K562 (cell line): ENCODE measurements at regions not wholly inside any gene's neighbourhood (a gene's known extent, or its start where the extent isn't known, plus 50 kb on each side); places are given as distances from the start of the nearest gene placed in this dataset.

Source experiments
- ATAC-seq: fragments of 200-7000 bp; cut with Tn5 transposase; 3 replicates; pipeline ENCODE4 v1.9.1; 2020; ENCODE audit warnings: moderate library complexity
- BruUV-seq: library from RNA; stranded (reverse); fragments of 400-500 nt; replicated peaks from 2 replicates; lab custom pipeline; 2021; lab: Mats Ljungman, UMichigan
- CTCF ChIA-PET: fragments of 300-600 bp; formaldehyde crosslinking; extraction: SDS; loops from one replicate; lab custom pipeline; 2021; ENCODE audit warnings: low intra/inter-chr PET ratio; lab: Yijun Ruan, JAX
- POLR2A ChIA-PET: fragments of 300-600, 350-650 bp; sonication (Branson Sonifier 250); formaldehyde crosslinking; extraction: SDS; loops from one replicate; lab custom pipeline; 2021; ENCODE audit warnings: antibody characterized with exemption, inconsistent platforms; lab: Yijun Ruan, JAX
- DNase-seq, 4 experiments: peaks; one replicate each; pipeline versions ENCODE4 v3.0.0 to v3.0.0-alpha.2; 2011 to 2018; ENCODE audit warnings: low spot score in 3 of 4, mixed read lengths in 3 of 4; ENCODE audit errors: extremely low read depth in 1 of 4
- FAIRE-seq: peaks from 2 replicates; lab custom pipeline; 2011; peaks lifted over from hg19 to GRCh38; lab: Jason Lieb, UNC
- H2AFZ ChIP-seq: 2 replicates; pipeline ENCODE4 v1.6.0; 2011; ENCODE audit warnings: low read depth, low read length, control low read depth, inconsistent platforms
- H3K27ac ChIP-seq: fragments of 200-600 bp; 3 replicates; pipeline ENCODE4 v1.8.0; 2011; ENCODE audit warnings: low read depth, mild to moderate bottlenecking, control low read depth, inconsistent platforms, low read length, moderate library complexity, mixed read lengths; ENCODE audit errors: extremely low read depth
- H3K27me3 ChIP-seq, 2 experiments: fragments of 300-600 bp in 1 of 2; 2 replicates in 1 of 2; 3 replicates in 1 of 2; pipeline versions ENCODE4 v1.6.0 to v1.8.0; 2011; ENCODE audit warnings: inconsistent platforms in 2 of 2, low read length in 2 of 2, mild to moderate bottlenecking in 1 of 2, mixed read lengths in 1 of 2, moderate library complexity in 1 of 2; ENCODE audit not compliant: control insufficient read depth in 2 of 2, insufficient read depth in 2 of 2
- H3K36me3 ChIP-seq: fragments of 300-600 bp; 3 replicates; pipeline ENCODE4 v1.8.0; 2011; ENCODE audit warnings: mild to moderate bottlenecking, low read length, inconsistent platforms; ENCODE audit not compliant: control insufficient read depth, insufficient read depth
- H3K4me1 ChIP-seq, 2 experiments: fragments of 200-600 bp in 1 of 2; replicated peaks in 1 of 2; 2 replicates in 1 of 2; 3 replicates in 1 of 2; pipeline versions ENCODE4 v1.5.1 to v1.8.0; 2011; ENCODE audit warnings: inconsistent platforms in 2 of 2, low read length in 2 of 2, mild to moderate bottlenecking in 1 of 2, mixed read lengths in 1 of 2, moderate library complexity in 1 of 2; ENCODE audit not compliant: control insufficient read depth in 2 of 2, insufficient read depth in 2 of 2
- H3K4me2 ChIP-seq: 2 replicates; pipeline ENCODE4 v1.6.1; 2011; ENCODE audit warnings: low read length, control low read depth, inconsistent platforms, mixed read lengths; ENCODE audit not compliant: insufficient read depth
- H3K4me3 ChIP-seq: fragments of 200-600 bp; sonication (generic), shearing (Covaris generic); 2 replicates; pipeline ENCODE4 v1.5.1; 2016; ENCODE audit warnings: control low read depth, inconsistent platforms
- H3K79me2 ChIP-seq: fragments of 200-600 bp; 3 replicates; pipeline ENCODE4 v1.8.0; 2011; ENCODE audit warnings: low read length, inconsistent platforms; ENCODE audit not compliant: control insufficient read depth, insufficient read depth
- H3K9ac ChIP-seq, 2 experiments: 2 replicates each; pipeline versions ENCODE4 v1.6.0 to v1.6.1; 2011; ENCODE audit warnings: low read depth in 2 of 2, low read length in 2 of 2, control low read depth in 1 of 2, inconsistent platforms in 1 of 2, mild to moderate bottlenecking in 1 of 2, mixed read lengths in 1 of 2; ENCODE audit not compliant: insufficient read depth in 1 of 2
- H3K9me1 ChIP-seq: one replicate; pipeline ENCODE4 v1.6.0; 2011; ENCODE audit warnings: inconsistent platforms, mild to moderate bottlenecking, low read length, moderate library complexity; ENCODE audit not compliant: control insufficient read depth, insufficient read depth
- H3K9me3 ChIP-seq: replicated peaks from 2 replicates; pipeline ENCODE4 v1.5.1; 2011; ENCODE audit warnings: low read depth, low read length, inconsistent platforms; ENCODE audit not compliant: control insufficient read depth, insufficient read depth
- H4K20me1 ChIP-seq: replicated peaks from 2 replicates; pipeline ENCODE4 v1.6.1; 2011; ENCODE audit warnings: low read length, inconsistent platforms, mixed read lengths; ENCODE audit not compliant: control insufficient read depth, insufficient read depth
- EP400 ChIP-seq: fragments of 450-650 bp; IDR thresholded peaks from 2 replicates; pipeline ENCODE4 v1.6.1; 2017; ENCODE audit warnings: antibody characterized with exemption, mild to moderate bottlenecking, moderate library complexity
- HDAC1 ChIP-seq, 2 experiments: fragments of 450-650 bp; IDR thresholded peaks; 2 replicates each; pipeline ENCODE4 v1.6.1; 2016 to 2017; ENCODE audit warnings: inconsistent platforms in 1 of 2, mild to moderate bottlenecking in 1 of 2, moderate library complexity in 1 of 2
- HIVEP1 ChIP-seq: fragments of 250-450 bp; sonication (Bioruptor Pico); IDR thresholded peaks from 2 replicates; pipeline ENCODE4 v1.4.0; 2020; ENCODE audit warnings: mild to moderate bottlenecking
- MBD1 ChIP-seq: fragments of 250-450 bp; sonication (Bioruptor Pico); IDR thresholded peaks from 2 replicates; pipeline ENCODE4 v1.8.0; 2022; ENCODE audit warnings: inconsistent platforms
- POLR2B ChIP-seq: fragments of 450-650 bp; IDR thresholded peaks from 2 replicates; pipeline ENCODE4 v1.6.1; 2018; ENCODE audit warnings: low read depth; ENCODE audit not compliant: partially characterized antibody
- USF1 ChIP-seq: sonication (generic); formaldehyde crosslinking; IDR thresholded peaks from 2 replicates; pipeline ENCODE4 v1.9.0; 2022; ENCODE audit warnings: mild to moderate bottlenecking, missing genetic modification reagents
- ZBTB26 ChIP-seq: fragments of 450-650 bp; formaldehyde crosslinking; IDR thresholded peaks from 2 replicates; pipeline ENCODE4 v1.4.0; 2022; ENCODE audit warnings: missing genetic modification characterization
- ZNF217 ChIP-seq: sonication (generic); formaldehyde crosslinking; IDR thresholded peaks from 2 replicates; pipeline ENCODE4 v1.8.0; 2022; ENCODE audit warnings: mild to moderate bottlenecking, missing genetic modification reagents
- ZNF512 ChIP-seq: IDR thresholded peaks from 2 replicates; pipeline ENCODE4 v1.6.1; 2016; ENCODE audit warnings: missing genetic modification characterization, missing compliant biosample characterization
- WGBS: fragments of 100-300 bp; shearing (Covaris generic); methylation state at CpG from one replicate; pipeline ENCODE4 v1.1.6; 2016; ENCODE audit warnings: low coverage, mixed read lengths; ENCODE audit not compliant: insufficient coverage; ENCODE audit errors: missing lambda C conversion rate; 5-methylcytosine and 5-hydroxymethylcytosine counted together
- in situ Hi-C: fragments of 300-500 bp; cut with MboI; formaldehyde crosslinking; loops from 4 replicates; pipeline ENCODE4 v1.15.0; 2018; ENCODE audit warnings: inconsistent platforms, mixed read lengths
- intact Hi-C: fragments of 100-400 bp; cut with micrococcal nuclease; formaldehyde crosslinking; loops from 2 replicates; pipeline ENCODE4 v1.14.2; 2022
- TF ChIP-seq, protein P1 (sequence below): fragments of 250-450 bp; sonication (Bioruptor Pico); IDR thresholded peaks from 2 replicates; pipeline ENCODE4 v1.4.0; 2020; ENCODE audit warnings: borderline replicate concordance

DNA sequence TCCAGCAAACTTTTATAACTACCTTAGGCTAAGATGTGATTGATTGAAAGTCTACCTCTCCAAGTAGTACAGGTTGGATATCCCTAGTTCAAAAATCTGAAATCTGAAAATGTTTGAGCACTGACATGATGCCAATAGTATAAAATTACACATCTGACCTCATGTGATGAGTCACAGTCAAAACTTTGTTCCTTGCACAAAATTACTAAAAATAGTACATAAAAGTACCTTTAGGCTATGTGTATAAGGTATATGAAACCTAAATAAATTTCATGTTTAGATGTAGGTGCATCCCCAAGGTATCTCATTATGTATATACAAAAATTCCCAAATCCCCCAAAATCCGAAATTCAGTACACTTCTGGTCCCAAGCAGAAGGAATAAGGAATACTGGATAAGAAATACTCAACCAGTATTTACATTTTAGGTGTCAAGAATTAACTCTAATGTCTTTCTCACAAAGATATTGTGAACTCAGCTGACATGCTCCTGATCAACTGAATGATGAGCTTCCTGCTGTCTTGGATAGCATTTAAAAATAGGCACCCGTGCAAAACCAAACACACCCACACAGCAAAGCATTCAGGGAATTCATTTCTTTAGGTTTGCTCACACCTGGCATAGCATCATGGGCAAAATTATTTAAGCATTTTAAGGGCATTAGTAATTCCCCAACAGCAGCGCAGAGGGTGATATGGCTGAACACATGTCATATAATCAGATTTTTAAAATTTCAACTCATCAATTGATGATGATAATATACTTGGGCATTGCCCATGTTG lies 497.4 kb upstream of the MEIS1 start:
- Histone ChIP-seq H3K27ac (no peak overlapping the region), H3K27me3 (peaks cover 0 to 13% of the 10 kb centered on the region in 2 experiments; a peak in 2 of 5 replicates), H4K20me1 (no peaks in the 10 kb centered on the region), H3K4me2 (no peak overlapping the region), H3K4me3 (no peak overlapping the region), H3K4me1 (no peaks in the 10 kb centered on the region), H3K36me3 (no peaks in the 10 kb centered on the region), H3K9ac (no peak overlapping the region), H3K79me2 (no peaks in the 10 kb centered on the region), H3K9me1 (no peaks in the 10 kb centered on the region), H2AFZ (no peak overlapping the region)
- no peak for ATAC-seq
- POLR2A ChIA-PET = interaction anchor here (0.5 kb wide), 1 partner anchor 587 kb away, joined by 3 read pairs; no protein-coding TSS in a partner anchor
- no TSS peak for BruUV-seq
- 4% methylated on average over 3 of the region's 3 CpGs for whole genome bisulfite sequencing
- CTCF ChIA-PET = interaction anchor here (0.8 kb wide), 1 partner anchor 215 kb away, joined by 3 read pairs; no protein-coding TSS in a partner anchor
- intact Hi-C loops = no loop called here
- FAIRE-seq = no peak
- no peak for DNase-seq
- no peak for TF ChIP-seq ZNF512 (tag)
- TF ChIP-seq HDAC1 (IDR thresholded peaks at IDR 0.05) = no peak
- no peak for TF ChIP-seq POLR2B
- TF ChIP-seq ZNF217 (CRISPR knock-in tag) = no peak
- no peak for TF ChIP-seq HIVEP1 (CRISPR knock-in tag)
- TF ChIP-seq, protein P1, sequence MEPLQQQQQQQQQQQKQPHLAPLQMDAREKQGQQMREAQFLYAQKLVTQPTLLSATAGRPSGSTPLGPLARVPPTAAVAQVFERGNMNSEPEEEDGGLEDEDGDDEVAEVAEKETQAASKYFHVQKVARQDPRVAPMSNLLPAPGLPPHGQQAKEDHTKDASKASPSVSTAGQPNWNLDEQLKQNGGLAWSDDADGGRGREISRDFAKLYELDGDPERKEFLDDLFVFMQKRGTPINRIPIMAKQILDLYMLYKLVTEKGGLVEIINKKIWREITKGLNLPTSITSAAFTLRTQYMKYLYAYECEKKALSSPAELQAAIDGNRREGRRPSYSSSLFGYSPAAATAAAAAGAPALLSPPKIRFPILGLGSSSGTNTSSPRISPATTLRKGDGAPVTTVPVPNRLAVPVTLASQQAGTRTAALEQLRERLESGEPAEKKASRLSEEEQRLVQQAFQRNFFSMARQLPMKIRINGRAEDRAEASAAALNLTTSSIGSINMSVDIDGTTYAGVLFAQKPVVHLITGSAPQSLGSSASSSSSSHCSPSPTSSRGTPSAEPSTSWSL (CRISPR knock-in tag) = no peak
- TF ChIP-seq MBD1 (CRISPR knock-in tag) = no peak
- TF ChIP-seq ZBTB26 (CRISPR knock-in tag) = no peak
- TF ChIP-seq EP400 = no peak
- TF ChIP-seq USF1 (CRISPR knock-in tag) = no peak
- TF ChIP-seq, all 486 proteins: peak for 0
- H3K9me3 ChIP-seq = no peaks in the 10 kb centered on the region
- in situ Hi-C loops = no loop called here
